HCT116 (cell line): ENCODE measurements at regions not wholly inside any gene's neighbourhood (a gene's known extent, or its start where the extent isn't known, plus 50 kb on each side); places are given as distances from the start of the nearest gene placed in this dataset.

Experiments used
- ATAC-seq: fragments of 200-7000 bp; cut with Tn5 transposase; 2 replicates; pipeline ENCODE4 v1.9.1; 2020; ENCODE audit warnings: mild to moderate bottlenecking, moderate library complexity
- BruUV-seq: library from RNA; stranded (reverse); fragments of 400-500 nt; replicated peaks from 2 replicates; lab custom pipeline; 2021; lab: Mats Ljungman, UMichigan
- CTCF ChIA-PET: fragments of 300-600 bp; sonication (Branson Sonifier 250); formaldehyde crosslinking; loops from one replicate; lab custom pipeline; 2021; ENCODE audit warnings: antibody characterized with exemption; lab: Charles Lee
- POLR2A ChIA-PET: fragments of 300-600, 350-600 bp; sonication (Branson Sonifier 250); formaldehyde crosslinking; loops from one replicate; lab custom pipeline; 2021; ENCODE audit warnings: antibody characterized with exemption; lab: Charles Lee
- RAD21 ChIA-PET, 2 experiments: fragments of 300-600 bp; sonication (Branson Sonifier 250); formaldehyde crosslinking; loops; one replicate each; lab custom pipeline; 2023; ENCODE audit warnings: low total read pairs in 2 of 2; ENCODE audit not compliant: uncharacterized antibody in 2 of 2, unreplicated experiment in 2 of 2, low non-redundant PET in 1 of 2; lab: Charles Lee
- DNase-seq: peaks from one replicate; pipeline ENCODE4 v3.0.0-alpha.2; 2010; ENCODE audit warnings: low read depth, low spot score
- H2AFZ ChIP-seq: fragments of 200-600 bp; shearing (Covaris generic), sonication (generic); 2 replicates; pipeline ENCODE4 v1.6.1; 2017; ENCODE audit warnings: low read depth, mixed run types, mixed read lengths, antibody characterized with exemption, low read length; ENCODE audit not compliant: poor library complexity, severe bottlenecking
- H3K27ac ChIP-seq: 2 replicates; pipeline ENCODE4 v1.5.1; 2012; ENCODE audit warnings: low read depth, low read length
- H3K27me3 ChIP-seq: fragments of 200-600 bp; sonication (generic); 2 replicates; pipeline ENCODE4 v1.6.1; 2016; ENCODE audit warnings: mixed run types, low read length, mixed read lengths; ENCODE audit not compliant: insufficient read depth
- H3K36me3 ChIP-seq, 2 experiments: fragments of 200-500 bp in 1 of 2; fragments of 200-600 bp in 1 of 2; sonication (Bioruptor generic) in 1 of 2; sonication (generic) in 1 of 2; 2 replicates each; pipeline versions ENCODE4 v1.5.1 to v1.6.1; 2014 to 2016; ENCODE audit warnings: low read length in 2 of 2, inconsistent platforms in 1 of 2, mixed read lengths in 1 of 2, mixed run types in 1 of 2; ENCODE audit not compliant: insufficient read depth in 2 of 2, control insufficient read depth in 1 of 2
- H3K4me1 ChIP-seq, 2 experiments: fragments of 200-600 bp in 1 of 2; sonication (generic) in 1 of 2; 2 replicates each; pipeline versions ENCODE4 v1.5.1 to v1.6.1; 2012 to 2017; ENCODE audit warnings: low read length in 2 of 2, inconsistent platforms in 1 of 2, mild to moderate bottlenecking in 1 of 2, mixed read lengths in 1 of 2, mixed run types in 1 of 2, moderate library complexity in 1 of 2; ENCODE audit not compliant: insufficient read depth in 2 of 2, control insufficient read depth in 1 of 2
- H3K4me2 ChIP-seq: fragments of 200-600 bp; sonication (generic); 2 replicates; pipeline ENCODE4 v1.6.1; 2017; ENCODE audit warnings: mixed run types, low read length, mixed read lengths
- H3K4me3 ChIP-seq, 2 experiments: fragments of 200-600 bp in 1 of 2; sonication (generic) in 1 of 2; replicated peaks in 1 of 2; 2 replicates each; pipeline ENCODE4 v1.5.1; 2011 to 2016; ENCODE audit warnings: low read length in 2 of 2, control low read depth in 1 of 2, low read depth in 1 of 2, mild to moderate bottlenecking in 1 of 2, mixed read lengths in 1 of 2, mixed run types in 1 of 2
- H3K79me2 ChIP-seq: fragments of 200-600 bp; sonication (generic); 2 replicates; pipeline ENCODE4 v1.6.1; 2017; ENCODE audit warnings: mild to moderate bottlenecking, mixed run types, low read length, moderate library complexity, mixed read lengths; ENCODE audit not compliant: insufficient read depth
- H3K9ac ChIP-seq: fragments of 200-600 bp; sonication (generic); 2 replicates; pipeline ENCODE4 v1.6.1; 2016; ENCODE audit warnings: low read length, mixed read lengths
- H3K9me2 ChIP-seq: fragments of 200-600 bp; sonication (generic), shearing (Covaris generic); 2 replicates; pipeline ENCODE4 v1.6.1; 2017; ENCODE audit warnings: mixed run types, mild to moderate bottlenecking, moderate library complexity; ENCODE audit not compliant: insufficient read depth
- H3K9me3 ChIP-seq, 2 experiments: fragments of 200-500 bp in 1 of 2; fragments of 200-600 bp in 1 of 2; sonication (Bioruptor generic) in 1 of 2; sonication (generic) in 1 of 2; 2 replicates each; pipeline ENCODE4 v1.6.1; 2014 to 2017; ENCODE audit warnings: low read length in 2 of 2, mixed read lengths in 2 of 2, inconsistent platforms in 1 of 2, low read depth in 1 of 2, mild to moderate bottlenecking in 1 of 2, mixed run types in 1 of 2, moderate library complexity in 1 of 2; ENCODE audit not compliant: control insufficient read depth in 1 of 2, insufficient read depth in 1 of 2
- H4K20me1 ChIP-seq: fragments of 200-600 bp; sonication (generic), shearing (Covaris generic); 2 replicates; pipeline ENCODE4 v1.6.1; 2017; ENCODE audit warnings: mixed run types, mild to moderate bottlenecking, moderate library complexity; ENCODE audit not compliant: insufficient read depth
- CBX3 ChIP-seq: IDR thresholded peaks from 2 replicates; pipeline ENCODE4 v1.6.1; 2012; ENCODE audit warnings: low read depth
- EGR1 ChIP-seq: IDR thresholded peaks from 2 replicates; pipeline ENCODE4 v1.6.1; 2012; ENCODE audit warnings: low read depth
- ELF1 ChIP-seq: IDR thresholded peaks from 2 replicates; pipeline ENCODE4 v1.6.1; 2012; ENCODE audit warnings: low read depth, borderline replicate concordance
- FOSL1 ChIP-seq: IDR thresholded peaks from 2 replicates; pipeline ENCODE4 v1.6.1; 2012; ENCODE audit warnings: low read depth
- JUND ChIP-seq: IDR thresholded peaks from 2 replicates; pipeline ENCODE4 v1.6.1; 2012
- POLR2A ChIP-seq: IDR thresholded peaks from 2 replicates; pipeline ENCODE4 v1.7.0; 2011; ENCODE audit warnings: borderline replicate concordance; ENCODE audit not compliant: insufficient read depth, insufficient read length; ENCODE audit errors: extremely low read depth
- SIN3A ChIP-seq: IDR thresholded peaks from 2 replicates; pipeline ENCODE4 v1.6.1; 2012; ENCODE audit warnings: low read depth
- ZBTB33 ChIP-seq: IDR thresholded peaks from 2 replicates; pipeline ENCODE4 v1.6.1; 2011; ENCODE audit warnings: mild to moderate bottlenecking, low read length, moderate library complexity; ENCODE audit not compliant: insufficient replicate concordance; ENCODE audit errors: extremely low read depth
- intact Hi-C: fragments of 100-400 bp; cut with micrococcal nuclease; formaldehyde crosslinking; loops from 2 replicates; pipeline ENCODE4 v1.10.0; 2022
- TF ChIP-seq, protein P1 (sequence below): IDR thresholded peaks from 2 replicates; pipeline ENCODE4 v1.6.1; 2012

DNA sequence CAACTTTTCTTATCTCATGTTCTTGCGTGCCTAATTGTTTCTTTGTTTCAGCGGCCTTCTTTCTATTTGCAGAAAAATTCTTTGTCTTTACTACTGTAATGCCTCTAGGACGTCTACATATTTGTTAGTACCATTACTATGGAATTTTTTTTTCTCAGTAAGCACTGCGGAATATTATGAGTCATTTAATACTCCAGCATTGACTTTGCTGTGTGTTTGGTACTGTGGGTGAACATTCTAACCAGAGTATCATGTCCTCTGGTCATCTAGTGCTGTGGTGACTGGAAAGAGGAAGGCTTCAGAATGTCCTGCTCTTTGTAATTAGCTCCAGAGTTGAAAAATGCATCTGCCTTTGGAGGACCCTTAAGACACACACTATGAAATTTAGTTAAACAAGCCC, 58.5 kb upstream of the FERD3L start:
- BruUV-seq = no TSS peak
- no peak overlapping the region for H3K27ac ChIP-seq
- no peak overlapping the region for H3K9ac ChIP-seq
- intact Hi-C loops = no loop called here
- RAD21 ChIA-PET = no interaction called here
- no peaks in the 10 kb centered on the region for H3K36me3 ChIP-seq
- ATAC-seq = no peak
- no peaks in the 10 kb centered on the region for H3K9me2 ChIP-seq
- H3K27me3 ChIP-seq = no peaks in the 10 kb centered on the region
- no peak overlapping the region for H2AFZ ChIP-seq
- POLR2A ChIA-PET = no interaction called here
- no peaks in the 10 kb centered on the region for H3K79me2 ChIP-seq
- H3K9me3 ChIP-seq = no peaks in the 10 kb centered on the region
- no peak for DNase-seq
- no peak overlapping the region for H3K4me3 ChIP-seq
- TF ChIP-seq JUND (no peak), FOSL1 (no peak), ZBTB33 (no peak), POLR2A (no peak), EGR1 (no peak)
- TF ChIP-seq, all 23 proteins: peak for 0
- Histone ChIP-seq H3K4me1 (no peaks in the 10 kb centered on the region), H3K4me2 (no peak overlapping the region), H4K20me1 (no peaks in the 10 kb centered on the region)
- CTCF ChIA-PET = no interaction called here

DNA sequence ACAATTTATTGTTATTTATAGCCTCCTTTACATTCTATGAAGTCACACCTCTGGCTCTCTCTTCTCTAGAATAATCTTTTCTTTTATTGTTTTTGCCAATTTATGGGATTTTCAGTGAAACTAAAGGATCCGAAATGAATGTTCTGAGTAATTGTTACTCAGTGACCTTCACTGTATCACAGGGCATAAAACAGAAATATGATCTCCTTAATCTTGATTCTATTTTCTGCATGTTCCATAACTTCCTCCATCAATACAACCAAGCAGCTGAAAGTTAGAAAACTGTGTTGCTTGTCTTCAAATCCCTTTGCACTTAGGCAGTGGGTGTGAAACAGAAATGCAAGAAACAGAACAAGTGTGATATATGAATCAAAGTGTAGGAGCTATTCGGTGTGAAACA, 57.4 kb upstream of the FERD3L start:
- ChIA-PET POLR2A (no interaction called here), CTCF (no interaction called here), RAD21 (no interaction called here)
- ATAC-seq = no peak
- no TSS peak for BruUV-seq
- Histone ChIP-seq H3K4me2 (no peak overlapping the region), H3K4me3 (no peak overlapping the region), H3K9ac (no peak overlapping the region), H3K27ac (no peak overlapping the region), H3K9me2 (no peaks in the 10 kb centered on the region), H3K27me3 (no peaks in the 10 kb centered on the region), H2AFZ (no peak overlapping the region), H3K36me3 (no peaks in the 10 kb centered on the region), H3K9me3 (no peaks in the 10 kb centered on the region), H3K79me2 (no peaks in the 10 kb centered on the region), H4K20me1 (no peaks in the 10 kb centered on the region), H3K4me1 (no peaks in the 10 kb centered on the region)
- TF ChIP-seq CBX3 = no peak
- no peak for TF ChIP-seq EGR1
- TF ChIP-seq SIN3A = no peak
- TF ChIP-seq, protein P1, sequence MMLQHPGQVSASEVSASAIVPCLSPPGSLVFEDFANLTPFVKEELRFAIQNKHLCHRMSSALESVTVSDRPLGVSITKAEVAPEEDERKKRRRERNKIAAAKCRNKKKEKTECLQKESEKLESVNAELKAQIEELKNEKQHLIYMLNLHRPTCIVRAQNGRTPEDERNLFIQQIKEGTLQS = no peak
- TF ChIP-seq ELF1 = no peak
- no peak for DNase-seq
- intact Hi-C loops = no loop called here
